ENCODE measurements at regions not wholly inside any gene's neighbourhood (a gene's known extent, or its start where the extent isn't known, plus 50 kb on each side); places are given as distances from the start of the nearest gene placed in this dataset.

GRCh38 chr5:61905613-61906012 lies 400.4 kb upstream of the KIF2A start:
- TF ChIP-seq CTCF (IDR thresholded peaks at IDR 0.05 in 4 of 5, conservative IDR thresholded peaks at IDR 0.05 in 1 of 5) (no peak), POLR2A (IDR thresholded peaks at IDR 0.05) (no peak)

Data from gastrocnemius medialis (tissue), 4 donors.